NCI-H1436 (cell line): ENCODE measurements at regions not wholly inside any gene's neighbourhood (a gene's known extent, or its start where the extent isn't known, plus 50 kb on each side); places are given as distances from the start of the nearest gene placed in this dataset.
"Not testable (repeated sequence)": the region's sequence is repeated elsewhere in the genome, so short reads cannot be mapped to it uniquely, and the experiment has no call there.

Source experiments
- DNase-seq: peaks from one replicate; lab custom pipeline; 2025; lab: John Stamatoyannopoulos, UW

GRCh38 chr4:81375745-81376144 lies 96.0 kb downstream of the RASGEF1B start:
- no peak for DNase-seq

GRCh38 chr4:81369886-81370285 lies 101.8 kb downstream of the RASGEF1B start:
- DNase-seq: no peak

- no peak for DNase-seq
These were observed 104.9 kb downstream of the RASGEF1B start for GRCh38 chr4:81366779-81367178.

- no peak for DNase-seq
These were observed 111.0 kb downstream of the RASGEF1B start for GRCh38 chr4:81360737-81361136.

- no peak for DNase-seq
These were observed 112.5 kb downstream of the RASGEF1B start for GRCh38 chr4:81359207-81359606.

- DNase-seq: no peak
These were observed 113.6 kb downstream of the RASGEF1B start for GRCh38 chr4:81358154-81358553.

DNA sequence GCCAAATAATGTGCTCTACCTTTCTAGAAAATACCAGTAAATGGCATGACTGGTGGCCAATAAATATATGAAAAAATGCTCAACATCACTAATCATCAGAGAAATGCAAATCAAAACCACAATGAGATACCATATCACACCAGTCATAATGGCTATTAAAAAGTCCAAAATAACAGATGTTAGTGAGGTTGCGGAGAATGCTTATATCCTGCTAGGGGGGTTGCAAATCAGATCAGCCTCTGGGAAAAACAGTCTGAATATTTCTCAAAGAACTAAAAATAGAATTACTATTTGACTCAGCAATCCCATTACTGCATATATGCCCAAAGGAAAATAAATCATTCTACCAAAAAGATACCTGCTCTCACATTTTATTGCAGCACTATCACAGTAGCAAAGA lies 115.1 kb downstream of the RASGEF1B start:
- DNase-seq: no peak

- DNase-seq: no peak
These were observed 116.6 kb downstream of the RASGEF1B start for GRCh38 chr4:81355136-81355535.

DNA sequence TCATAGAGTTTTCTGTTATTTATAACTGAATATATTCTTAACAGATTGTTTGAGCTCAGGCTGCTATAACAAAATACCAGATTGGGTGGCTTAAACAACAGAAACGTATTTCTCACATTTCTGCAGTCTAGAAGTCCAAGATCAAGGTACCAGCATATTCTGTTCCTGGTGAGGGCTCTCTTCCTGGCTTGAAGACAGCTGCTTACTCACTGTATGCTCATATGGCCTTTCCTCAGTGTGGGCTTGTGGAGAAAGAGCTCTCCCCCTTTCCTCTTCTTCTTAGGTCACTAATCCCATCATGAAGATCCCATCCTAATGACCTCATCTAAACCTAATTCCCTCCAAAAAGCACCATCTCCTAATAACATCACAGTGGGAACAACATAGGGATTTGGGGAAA lies 117.8 kb downstream of the RASGEF1B start:
- no peak for DNase-seq

DNA sequence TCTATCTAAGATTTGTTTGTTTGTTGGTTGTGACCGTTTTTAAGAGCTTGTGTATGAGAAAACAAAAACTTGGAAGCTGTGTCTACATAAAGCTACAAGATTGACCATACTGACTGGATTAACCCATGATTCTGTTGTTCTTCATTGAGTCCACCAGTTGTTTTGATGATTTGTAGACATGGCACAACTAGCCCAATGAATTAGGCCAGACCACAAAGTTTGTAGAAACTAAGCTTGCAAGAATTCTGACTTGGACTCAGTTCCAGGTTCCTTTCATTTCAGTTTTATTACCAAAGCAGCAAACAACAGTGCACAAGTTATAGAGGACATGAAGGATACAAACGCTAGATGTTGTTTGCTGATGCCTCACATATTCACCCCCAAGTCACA lies 119.3 kb downstream of the RASGEF1B start:
- no peak for DNase-seq

DNA sequence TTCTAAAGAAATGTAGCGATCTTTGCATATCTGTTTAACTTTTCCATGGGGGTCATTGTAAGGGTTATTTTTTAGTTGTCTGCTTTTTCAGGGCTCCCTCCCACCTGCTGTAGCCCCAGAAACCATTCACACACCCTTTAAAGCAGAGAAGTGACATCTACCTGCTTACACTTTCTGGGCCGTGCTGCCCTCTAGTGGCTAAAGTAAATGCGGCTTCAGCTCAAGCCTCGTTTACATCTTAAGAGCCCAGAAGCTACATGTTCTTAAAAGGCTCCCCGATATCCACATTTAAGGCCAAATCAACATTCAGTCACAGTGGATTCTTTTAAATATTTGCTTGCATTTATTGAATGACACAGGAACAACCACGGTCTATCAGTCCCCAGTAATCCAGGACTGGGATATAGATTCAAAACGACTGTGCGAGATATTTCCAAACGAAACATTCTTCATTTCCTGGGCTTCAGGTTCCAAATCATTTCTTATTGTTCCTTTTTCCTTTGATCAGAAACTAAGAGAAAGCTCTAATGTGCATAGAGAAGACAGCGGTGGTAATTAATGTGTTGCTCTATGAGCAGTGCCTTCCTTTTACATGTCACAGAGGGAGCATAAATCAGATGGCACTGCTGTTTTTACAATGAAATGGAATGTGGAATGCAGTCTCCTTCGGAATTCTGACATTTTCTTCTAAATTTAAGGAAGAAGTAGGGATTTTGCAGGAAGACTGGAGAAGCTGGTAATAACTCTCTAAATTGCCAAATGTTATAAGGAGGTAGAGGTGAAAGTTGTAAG lies 119.9 kb downstream of the RASGEF1B start:
- peak; percentile 68 for DNase-seq

DNA sequence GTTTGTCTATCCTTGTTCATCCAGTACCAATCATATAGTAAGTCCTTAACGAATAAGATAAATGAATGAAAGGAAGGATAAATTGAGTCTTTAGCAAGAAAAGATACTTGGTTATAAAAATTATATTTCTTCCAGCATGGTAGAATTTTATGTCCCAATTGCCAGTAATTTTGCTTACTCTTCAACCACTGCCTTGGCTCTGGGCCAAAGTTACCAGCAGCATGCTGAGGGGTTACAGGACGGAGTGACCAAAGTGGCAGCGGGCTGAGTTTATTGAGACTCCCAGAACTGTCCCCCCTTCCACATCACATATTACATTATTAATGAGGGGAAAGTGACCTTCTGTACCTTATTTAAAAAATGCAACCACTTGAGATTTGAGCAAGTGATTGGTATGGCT lies 121.7 kb downstream of the RASGEF1B start:
- DNase-seq: no peak

- DNase-seq: no peak
These were observed 123.0 kb downstream of the RASGEF1B start for GRCh38 chr4:81348778-81349094.

DNA sequence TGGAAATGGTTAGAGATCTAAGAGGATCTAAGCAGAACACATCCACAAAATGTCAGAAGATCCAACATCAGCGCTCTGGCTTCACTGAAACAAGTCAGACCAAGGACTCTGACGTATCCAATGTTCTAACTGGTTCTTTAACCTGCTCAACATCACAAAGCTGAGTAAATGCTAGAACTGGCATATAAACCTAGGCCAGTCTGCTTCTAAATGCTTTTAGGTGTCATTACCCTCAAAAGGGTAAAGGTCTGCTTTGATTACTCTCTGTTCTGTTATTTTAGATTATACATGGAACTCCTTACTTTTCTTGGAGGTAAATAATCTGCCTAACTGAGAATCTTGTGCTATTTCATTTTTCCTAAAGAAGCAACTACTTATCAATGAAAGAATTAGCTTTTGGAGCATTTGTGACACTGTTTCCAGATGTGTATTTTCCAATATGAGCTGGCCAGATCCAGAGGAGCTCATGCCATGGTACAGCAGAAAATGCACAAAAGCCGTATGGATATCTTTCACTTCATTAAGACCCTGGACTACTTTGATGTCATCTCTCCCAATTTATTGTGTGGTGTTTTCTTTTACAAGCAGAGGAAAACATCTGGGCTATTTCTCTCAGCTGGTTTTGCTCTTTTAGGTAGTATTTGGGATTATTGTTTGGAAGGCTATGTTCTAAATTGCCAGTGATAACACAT lies 123.5 kb downstream of the RASGEF1B start:
- DNase-seq: no peak

DNA sequence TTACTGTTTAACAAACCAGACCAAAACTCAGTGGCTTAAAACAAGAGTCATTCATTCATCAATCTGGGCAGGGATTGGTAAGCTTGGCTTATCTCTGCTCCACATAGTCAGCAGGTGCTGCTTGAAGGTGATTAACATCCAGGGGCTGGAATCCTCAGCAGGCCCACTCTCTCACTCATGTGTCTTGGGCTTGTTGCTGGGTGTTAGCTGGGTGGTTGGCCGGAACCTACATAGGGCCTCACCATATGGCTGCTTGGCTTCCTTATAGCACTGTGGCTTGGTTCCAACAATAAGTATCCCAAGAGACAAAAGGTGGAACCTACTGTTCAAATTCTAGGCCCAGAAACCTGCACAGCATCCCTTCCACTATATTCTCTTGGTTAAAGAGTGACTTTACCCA lies 125.0 kb downstream of the RASGEF1B start:
- no peak for DNase-seq

GRCh38 chr4:81343536-81343935 lies 128.2 kb downstream of the RASGEF1B start:
- DNase-seq: no peak

DNA sequence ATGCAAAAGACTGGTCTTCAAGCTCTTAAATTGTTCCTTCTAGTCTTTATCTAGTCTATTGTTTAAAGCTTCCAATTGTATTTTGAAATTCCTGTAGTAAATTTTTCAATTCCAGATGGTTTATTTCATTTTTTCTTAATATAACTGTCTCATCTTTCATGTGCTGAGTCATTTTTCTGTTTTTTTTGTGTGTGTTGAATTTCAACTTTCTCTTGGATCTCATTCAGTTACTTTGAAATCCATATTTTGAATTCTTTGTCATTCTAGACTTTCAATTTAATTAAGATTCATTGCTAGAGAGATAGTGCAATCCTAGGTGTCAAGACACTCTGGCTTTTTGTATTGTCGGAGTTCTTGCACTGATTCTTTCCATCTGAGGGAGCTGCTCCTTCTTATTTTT lies 128.0 kb upstream of the PRKG2 start:
- DNase-seq: no peak

GRCh38 chr4:81337211-81337610 lies 122.2 kb upstream of the PRKG2 start:
- no peak for DNase-seq

GRCh38 chr4:81335122-81335912 lies 120.3 kb upstream of the PRKG2 start:
- DNase-seq: no peak

GRCh38 chr4:81330018-81330417 lies 115.0 kb upstream of the PRKG2 start:
- DNase-seq: no peak

GRCh38 chr4:81326581-81326980 lies 111.6 kb upstream of the PRKG2 start:
- no peak for DNase-seq

GRCh38 chr4:81324594-81324993 lies 109.6 kb upstream of the PRKG2 start:
- not testable (repeated sequence) for DNase-seq

- DNase-seq: no peak
These were observed 104.6 kb upstream of the PRKG2 start for GRCh38 chr4:81319657-81320056.
